NAMALWA (cell line): ENCODE measurements at regions not wholly inside any gene's neighbourhood (a gene's known extent, or its start where the extent isn't known, plus 50 kb on each side); places are given as distances from the start of the nearest gene placed in this dataset.

ENCODE experiments used
- DNase-seq: peaks from one replicate; pipeline ENCODE4 v3.0.0-alpha.2; 2015; ENCODE audit warnings: low spot score

DNA sequence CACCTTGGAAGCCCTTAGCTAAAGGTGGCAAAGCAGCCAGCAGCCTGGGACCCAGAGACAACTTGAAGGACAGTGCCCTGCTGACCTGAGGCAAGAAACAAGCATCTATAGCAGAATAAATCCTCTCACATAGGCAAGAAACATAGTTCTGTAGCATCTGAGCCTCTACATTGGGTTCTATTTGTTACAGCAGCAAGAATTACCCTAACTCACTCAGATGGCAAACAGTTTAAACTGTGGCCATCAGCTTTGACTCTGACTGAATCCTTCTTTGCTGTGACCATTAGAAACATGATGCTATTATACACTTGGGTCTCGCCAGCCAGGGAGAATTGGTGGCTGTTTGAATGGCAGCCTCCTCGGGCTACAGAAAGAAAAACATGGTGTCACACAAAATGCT, 53.1 kb upstream of the CCL1 start:
- DNase-seq, result no peak

- DNase-seq, result no peak
These were observed 51.3 kb upstream of the CCL1 start for GRCh38 chr17:34414339-34414738.

- no peak for DNase-seq
These were observed 50.5 kb upstream of the CCL1 start for GRCh38 chr17:34413443-34414119.

GRCh38 chr17:34412965-34413441, 50.0 kb upstream of the CCL1 start:
- no peak for DNase-seq
